ENCODE measurements at regions not wholly inside any gene's neighbourhood (a gene's known extent, or its start where the extent isn't known, plus 50 kb on each side); places are given as distances from the start of the nearest gene placed in this dataset.

DNA sequence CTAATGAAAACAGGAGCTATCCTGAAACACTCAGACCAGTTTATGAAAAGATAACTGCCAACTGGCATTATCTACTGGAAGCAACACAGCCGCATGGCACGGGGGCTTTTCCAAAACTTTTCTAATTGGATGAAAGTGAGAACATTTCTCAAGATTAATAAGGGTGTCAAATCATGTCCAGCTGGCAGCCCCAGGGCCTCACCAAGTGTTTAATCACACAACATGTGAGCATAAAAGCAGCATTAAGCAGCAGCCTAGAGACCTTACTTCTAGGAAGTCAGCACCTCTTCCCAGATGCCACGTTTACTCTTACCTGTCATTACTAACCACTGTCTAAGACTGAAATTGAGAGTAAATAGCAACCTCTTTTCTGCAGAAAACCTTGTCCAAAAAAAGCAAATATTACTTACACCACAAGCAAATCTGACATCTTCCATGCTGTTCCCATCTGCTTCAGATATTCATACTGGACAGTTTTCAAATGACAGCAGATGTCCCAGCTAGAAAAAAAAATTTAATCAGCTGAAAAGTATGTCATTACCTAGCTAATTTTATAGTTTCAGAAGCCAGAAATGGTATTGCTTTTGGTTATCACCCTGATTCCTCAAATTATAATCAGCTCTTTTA lies 341.5 kb upstream of the ZP4 start:
- TF ChIP-seq, protein P1, sequence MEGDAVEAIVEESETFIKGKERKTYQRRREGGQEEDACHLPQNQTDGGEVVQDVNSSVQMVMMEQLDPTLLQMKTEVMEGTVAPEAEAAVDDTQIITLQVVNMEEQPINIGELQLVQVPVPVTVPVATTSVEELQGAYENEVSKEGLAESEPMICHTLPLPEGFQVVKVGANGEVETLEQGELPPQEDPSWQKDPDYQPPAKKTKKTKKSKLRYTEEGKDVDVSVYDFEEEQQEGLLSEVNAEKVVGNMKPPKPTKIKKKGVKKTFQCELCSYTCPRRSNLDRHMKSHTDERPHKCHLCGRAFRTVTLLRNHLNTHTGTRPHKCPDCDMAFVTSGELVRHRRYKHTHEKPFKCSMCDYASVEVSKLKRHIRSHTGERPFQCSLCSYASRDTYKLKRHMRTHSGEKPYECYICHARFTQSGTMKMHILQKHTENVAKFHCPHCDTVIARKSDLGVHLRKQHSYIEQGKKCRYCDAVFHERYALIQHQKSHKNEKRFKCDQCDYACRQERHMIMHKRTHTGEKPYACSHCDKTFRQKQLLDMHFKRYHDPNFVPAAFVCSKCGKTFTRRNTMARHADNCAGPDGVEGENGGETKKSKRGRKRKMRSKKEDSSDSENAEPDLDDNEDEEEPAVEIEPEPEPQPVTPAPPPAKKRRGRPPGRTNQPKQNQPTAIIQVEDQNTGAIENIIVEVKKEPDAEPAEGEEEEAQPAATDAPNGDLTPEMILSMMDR (IDR thresholded peaks at IDR 0.05), result no peak
- TF ChIP-seq EP300 (IDR thresholded peaks at IDR 0.05) (no peak), EHMT2 (IDR thresholded peaks at IDR 0.05; ENCODE audit: low read depth) (no peak), MAZ (IDR thresholded peaks at IDR 0.05; ENCODE audit: borderline replicate concordance, low read depth, low read length) (no peak), PBX3 (IDR thresholded peaks at IDR 0.05) (no peak), NFE2L2 (conservative IDR thresholded peaks at IDR 0.05; ENCODE audit: low read length) (no peak)
